Pancreas (tissue), 10 donors: ENCODE measurements at regions not wholly inside any gene's neighbourhood (a gene's known extent, or its start where the extent isn't known, plus 50 kb on each side); places are given as distances from the start of the nearest gene placed in this dataset.
A peak's percentile ranks its signal among the peaks of the same experiment; 100 is the strongest.

Experiments
- ATAC-seq, 4 donors: fragments of 200-7000 bp; cut with Tn5 transposase; one replicate each; pipeline versions ENCODE4 v1.8.0 to v1.9.1; 2020; ENCODE audit warnings: mild to moderate bottlenecking in 4 of 4, moderate library complexity in 4 of 4
- DNase-seq, 6 donors: peaks; one replicate each; pipeline ENCODE4 v3.0.0-alpha.2; 2020
- FAIRE-seq: peaks from 2 replicates; lab custom pipeline; 2012; peaks lifted over from hg19 to GRCh38; lab: Jason Lieb, UNC
- H3K27ac ChIP-seq, 4 donors: fragments of 200-600 bp; sonication (generic); 1 replicate in 3 of 4; 2 replicates in 1 of 4; pipeline versions ENCODE4 v1.5.0 to v1.8.0; 2020
- H3K27me3 ChIP-seq, 4 donors: fragments of 200-600 bp; one replicate each; pipeline ENCODE4 v1.8.0; 2021
- H3K36me3 ChIP-seq, 3 donors: fragments of 200-600 bp; sonication (generic) in 1 of 3; one replicate each; pipeline versions ENCODE4 v1.5.0 to v1.8.0; 2020 to 2021
- H3K4me1 ChIP-seq, 3 donors: fragments of 200-600 bp; one replicate each; pipeline ENCODE4 v1.8.0; 2021
- H3K4me3 ChIP-seq, 4 donors: fragments of 200-600 bp; sonication (generic) in 2 of 4; one replicate each; pipeline versions ENCODE4 v1.5.0 to v1.8.0; 2020 to 2021
- H3K9me3 ChIP-seq, 4 donors: fragments of 200-600 bp; one replicate each; pipeline ENCODE4 v1.8.0; 2021
- WGBS, 2 donors: extraction: QIAGEN DNeasy Blood & Tissue Kit; methylation state at CpG; one replicate each; pipeline ENCODE4 v1.1.7; 2013; 5-methylcytosine and 5-hydroxymethylcytosine counted together
- intact Hi-C, 3 donors: fragments of 100-400 bp; cut with DNase I; formaldehyde crosslinking; loops; one replicate each; pipeline versions ENCODE4 v1.11.1 to v1.14.2; 2022
- TF ChIP-seq, protein P1 (sequence below), 4 donors: fragments of 200-600 bp; sonication (generic) in 3 of 4; IDR thresholded peaks; one replicate each; pipeline versions ENCODE4 v1.5.0 to v1.8.0; 2021; ENCODE audit warnings: antibody characterized with exemption in 4 of 4
- donor health status: healthy with polysubstance abuse.
- donor health status: DM: no; HTN: no; CAD: no; lungs with moderate emphysema.
- donor health status: DM: no; HTN: no; CAD: no.
- donor health status: control.
- donor health status: control.
- donor health status: Bipolar disorder and iron deficiency.
- donor health status: DM: yes; HTN: yes; CAD: no.
- donor health status: DM: no; HTN: no; CAD: no.
- donor health status: DM: no; HTN: no; CAD: no.
- donor health status: DM: yes; HTN: yes; CAD: no.

- no peak for ATAC-seq
- no peak for FAIRE-seq
- no peak overlapping the region for H3K27ac ChIP-seq
- no peaks in the 10 kb centered on the region for H3K4me1 ChIP-seq
- intact Hi-C loops, result no loop called here
- TF ChIP-seq, protein P1, sequence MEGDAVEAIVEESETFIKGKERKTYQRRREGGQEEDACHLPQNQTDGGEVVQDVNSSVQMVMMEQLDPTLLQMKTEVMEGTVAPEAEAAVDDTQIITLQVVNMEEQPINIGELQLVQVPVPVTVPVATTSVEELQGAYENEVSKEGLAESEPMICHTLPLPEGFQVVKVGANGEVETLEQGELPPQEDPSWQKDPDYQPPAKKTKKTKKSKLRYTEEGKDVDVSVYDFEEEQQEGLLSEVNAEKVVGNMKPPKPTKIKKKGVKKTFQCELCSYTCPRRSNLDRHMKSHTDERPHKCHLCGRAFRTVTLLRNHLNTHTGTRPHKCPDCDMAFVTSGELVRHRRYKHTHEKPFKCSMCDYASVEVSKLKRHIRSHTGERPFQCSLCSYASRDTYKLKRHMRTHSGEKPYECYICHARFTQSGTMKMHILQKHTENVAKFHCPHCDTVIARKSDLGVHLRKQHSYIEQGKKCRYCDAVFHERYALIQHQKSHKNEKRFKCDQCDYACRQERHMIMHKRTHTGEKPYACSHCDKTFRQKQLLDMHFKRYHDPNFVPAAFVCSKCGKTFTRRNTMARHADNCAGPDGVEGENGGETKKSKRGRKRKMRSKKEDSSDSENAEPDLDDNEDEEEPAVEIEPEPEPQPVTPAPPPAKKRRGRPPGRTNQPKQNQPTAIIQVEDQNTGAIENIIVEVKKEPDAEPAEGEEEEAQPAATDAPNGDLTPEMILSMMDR (IDR thresholded peaks at IDR 0.05), result no peak
- H3K36me3 ChIP-seq, result no peaks in the 10 kb centered on the region
- no peaks in the 10 kb centered on the region for H3K9me3 ChIP-seq
- no peak for DNase-seq
- 73 to 80% methylated on average over 5 of the region's 5 CpGs for WGBS, 2 donors
- H3K27me3 ChIP-seq, result no peaks in the 10 kb centered on the region
- H3K4me3 ChIP-seq, result no peak overlapping the region
These were observed 345.5 kb downstream of the THBS2 start for GRCh38 chr6:168908166-168908565.

GRCh38 chr6:168906391-168906790 is 347.3 kb downstream of the THBS2 start:
- no peaks in the 10 kb centered on the region for H3K36me3 ChIP-seq
- H3K9me3 ChIP-seq, result no peaks in the 10 kb centered on the region
- ATAC-seq (peak; percentile 25 to 85 (median 72)), DNase-seq (no peak), FAIRE-seq (no peak)
- TF ChIP-seq, protein P1 (IDR thresholded peaks at IDR 0.05), result no peak
- no peaks in the 10 kb centered on the region for H3K27me3 ChIP-seq
- WGBS, 2 donors, result 28 to 33% methylated on average over 5 of the region's 5 CpGs
- H3K4me1 ChIP-seq, result no peaks in the 10 kb centered on the region
- intact Hi-C loops, result no loop called here
- no peak overlapping the region for H3K4me3 ChIP-seq
- H3K27ac ChIP-seq, result no peak overlapping the region

DNA sequence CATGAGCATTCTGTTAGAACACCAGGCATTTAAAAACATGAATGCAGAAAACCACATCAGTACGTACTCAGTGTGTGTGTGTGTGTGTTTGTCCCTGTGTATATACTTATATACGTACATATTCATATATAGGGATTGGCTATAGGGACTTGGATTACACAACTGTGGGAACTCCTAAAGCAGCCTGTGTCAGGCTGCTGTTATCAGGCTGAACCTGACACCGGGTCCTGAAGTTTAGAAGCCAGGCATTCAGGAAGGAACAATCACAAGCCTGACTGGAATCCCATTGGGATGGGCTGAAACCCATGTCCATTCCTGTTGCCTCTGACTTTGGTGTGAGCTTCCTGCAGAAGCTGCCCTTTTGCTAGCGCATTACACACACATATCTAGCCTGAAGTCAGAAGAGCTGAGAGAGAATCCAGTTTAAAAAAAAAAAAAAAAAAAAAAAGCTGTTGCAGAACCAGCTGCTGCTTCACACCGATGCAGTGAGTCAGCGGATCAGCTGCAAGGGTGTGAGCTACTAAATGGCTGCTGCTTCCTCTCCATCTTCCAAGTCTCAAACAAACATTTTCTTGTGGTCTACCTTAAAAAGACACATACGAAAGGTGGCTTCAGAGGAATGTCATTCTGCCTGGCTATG is 348.1 kb downstream of the THBS2 start:
- no peak for FAIRE-seq
- WGBS, 2 donors, result 67 to 76% methylated on average over 7 of the region's 7 CpGs

GRCh38 chr6:168903613-168904345 is 349.9 kb downstream of the THBS2 start:
- Histone ChIP-seq H3K9me3 (no peaks in the 10 kb centered on the region), H3K27ac (no peak overlapping the region), H3K36me3 (no peaks in the 10 kb centered on the region), H3K27me3 (no peaks in the 10 kb centered on the region), H3K4me3 (no peak overlapping the region), H3K4me1 (no peaks in the 10 kb centered on the region)
- WGBS, 2 donors, result 83 to 86% methylated on average over 17 of the region's 17 CpGs
- FAIRE-seq (no peak), DNase-seq (no peak), ATAC-seq (no peak)
- intact Hi-C loops, result no loop called here
- TF ChIP-seq, protein P1 (IDR thresholded peaks at IDR 0.05), result no peak

More for the DNA sequence above, 348.1 kb downstream of the THBS2 start:
- intact Hi-C loops, result no loop called here
- H3K27ac ChIP-seq, result no peak overlapping the region
- no peaks in the 10 kb centered on the region for H3K36me3 ChIP-seq
- no peaks in the 10 kb centered on the region for H3K27me3 ChIP-seq
- no peak overlapping the region for H3K4me3 ChIP-seq
- ATAC-seq, result peak in 3 of 4 donors; percentile 49 to 66 (median 63)
- H3K9me3 ChIP-seq, result no peaks in the 10 kb centered on the region
- TF ChIP-seq, protein P1 (IDR thresholded peaks at IDR 0.05), result no peak
- no peaks in the 10 kb centered on the region for H3K4me1 ChIP-seq
- no peak for DNase-seq

DNA sequence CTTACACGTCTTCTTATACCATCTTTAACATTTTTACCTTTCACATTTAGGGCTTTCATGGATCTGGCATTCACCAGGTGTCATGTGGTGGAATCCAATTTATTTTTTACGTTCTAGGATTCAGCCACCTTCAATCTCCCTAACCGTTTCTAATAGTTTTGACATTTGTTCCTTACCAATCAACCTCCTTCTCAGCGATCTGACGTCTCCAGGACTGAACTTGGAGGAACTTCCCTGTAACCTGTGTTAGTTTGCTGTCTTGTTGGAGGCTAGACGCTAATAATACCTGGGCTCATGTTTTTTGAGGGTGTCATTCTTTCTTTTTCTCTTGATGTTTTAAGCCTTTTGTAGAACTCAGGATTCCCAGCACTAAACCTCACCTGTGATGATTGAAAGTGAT is 351.6 kb downstream of the THBS2 start:
- FAIRE-seq, result no peak

More for the DNA sequence above, 351.6 kb downstream of the THBS2 start:
- TF ChIP-seq, protein P1 (IDR thresholded peaks at IDR 0.05), result no peak
- H3K4me3 ChIP-seq, result no peak overlapping the region
- H3K4me1 ChIP-seq, result no peaks in the 10 kb centered on the region
- no peak for ATAC-seq
- no peak overlapping the region for H3K27ac ChIP-seq
- no peaks in the 10 kb centered on the region for H3K27me3 ChIP-seq
- intact Hi-C loops, result no loop called here
- no peaks in the 10 kb centered on the region for H3K9me3 ChIP-seq
- 51 to 54% methylated on average over 6 of the region's 6 CpGs for WGBS, 2 donors
- H3K36me3 ChIP-seq, result no peaks in the 10 kb centered on the region
- DNase-seq, result no peak
